T-helper 1 cell treated with Interleukin-12 subunit alpha and Interleukin-12 subunit beta and Interleukin-4 antibody, amounts not matched to agents 30 ng/mL and 1 ng/mL, for 36 hours (primary cell): ENCODE measurements at regions not wholly inside any gene's neighbourhood (a gene's known extent, or its start where the extent isn't known, plus 50 kb on each side); places are given as distances from the start of the nearest gene placed in this dataset.

ENCODE experiments used
- intact Hi-C: fragments of 100-400 bp; cut with micrococcal nuclease; formaldehyde crosslinking; loops from one replicate; pipeline ENCODE4 v1.15.1; 2024

DNA sequence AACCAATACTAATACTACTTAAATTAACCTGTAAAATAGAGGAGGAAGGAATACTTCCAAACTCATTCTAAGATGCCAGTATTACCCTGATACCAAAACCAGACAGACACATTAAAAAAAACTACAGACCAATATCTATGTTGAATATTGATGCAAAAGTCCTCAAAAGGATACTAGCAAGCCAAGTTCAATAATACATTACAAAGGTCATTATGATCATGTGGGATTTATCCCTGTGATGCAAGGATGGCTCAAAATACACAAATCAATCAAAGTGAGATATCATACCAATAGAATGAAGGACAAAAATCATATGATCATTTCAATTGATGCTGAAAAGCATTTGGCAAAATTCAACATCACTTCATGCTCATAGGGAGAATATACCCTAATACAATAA lies 97.2 kb upstream of the ATXN7L3B start:
- intact Hi-C loops, result no loop called here

DNA sequence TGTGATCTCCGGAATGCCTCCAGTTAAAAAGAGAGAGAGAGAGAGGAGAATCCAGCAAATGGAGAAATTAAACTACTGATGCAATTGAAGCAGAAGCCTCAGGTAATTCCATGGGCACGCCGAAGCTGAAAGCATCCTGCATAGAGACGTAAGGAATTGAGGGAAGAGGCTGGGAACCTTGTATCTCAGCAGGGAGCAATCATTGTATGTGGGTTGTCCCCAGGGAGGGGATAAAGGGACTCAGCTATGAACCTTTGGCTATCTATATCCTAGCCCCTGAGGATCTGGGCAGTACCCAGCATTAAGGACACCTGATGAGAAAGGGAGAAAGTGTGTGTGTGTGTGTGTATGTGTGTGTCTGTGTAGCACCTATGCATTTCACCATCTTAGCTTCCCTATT lies 95.8 kb upstream of the ATXN7L3B start:
- intact Hi-C loops, result no loop called here

DNA sequence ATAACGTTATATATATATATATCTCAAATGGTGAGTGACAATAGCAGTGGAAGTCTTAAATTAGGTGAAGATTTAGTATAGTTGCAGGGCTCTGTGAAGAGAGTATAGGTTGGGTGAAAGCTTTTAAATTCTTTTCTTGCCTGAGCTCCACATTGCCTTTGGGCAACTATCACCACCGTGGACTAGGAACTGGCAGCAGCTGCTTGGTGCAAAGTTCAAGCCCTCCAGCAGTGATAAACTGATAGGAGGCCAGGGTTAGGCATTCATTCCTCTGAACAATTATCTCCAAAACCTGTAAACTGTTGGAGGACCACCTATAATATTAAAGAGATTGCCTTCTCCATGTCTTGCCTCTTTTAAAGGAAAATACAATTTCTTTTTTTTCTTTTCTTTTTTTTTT lies 91.2 kb upstream of the ATXN7L3B start:
- intact Hi-C loops, result no loop called here

DNA sequence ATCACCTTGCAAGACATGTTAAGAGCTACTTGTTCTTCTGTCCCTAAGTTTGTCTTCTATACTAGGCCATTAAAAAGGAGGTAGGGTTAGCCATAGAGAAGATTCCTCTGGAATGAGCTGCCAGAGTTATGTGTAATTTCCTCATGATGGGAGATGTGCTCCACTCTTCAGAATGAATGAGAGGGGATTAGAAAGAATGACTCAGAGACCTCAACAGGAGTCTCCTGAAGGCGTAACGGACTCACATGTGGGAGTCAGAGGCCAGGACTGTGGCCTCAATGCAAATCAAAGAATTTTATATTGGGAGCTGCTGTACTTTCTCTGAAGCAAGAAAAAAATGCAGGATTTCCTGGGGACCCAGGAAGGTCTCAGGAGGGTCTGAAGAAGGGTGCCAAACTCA lies 87.8 kb upstream of the ATXN7L3B start:
- intact Hi-C loops, result no loop called here

DNA sequence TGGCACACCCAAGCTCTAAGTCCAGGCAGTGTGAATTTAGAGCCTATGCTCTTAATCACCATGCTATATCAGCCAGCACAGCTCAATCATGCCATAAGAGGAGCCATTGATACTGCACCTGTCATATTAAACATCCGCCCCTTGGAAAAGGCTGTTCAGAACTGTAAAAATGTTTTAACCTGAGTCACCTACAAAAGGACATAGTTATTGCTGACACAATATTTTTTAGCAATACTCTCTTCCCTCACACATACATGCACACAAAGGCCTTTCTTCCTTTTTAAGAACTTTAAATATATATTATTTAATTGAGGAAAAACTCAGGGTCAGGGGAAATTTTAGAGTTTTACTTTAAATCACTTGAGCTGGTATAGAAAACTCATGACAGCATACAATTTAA lies 83.5 kb upstream of the ATXN7L3B start:
- intact Hi-C loops, result no loop called here

DNA sequence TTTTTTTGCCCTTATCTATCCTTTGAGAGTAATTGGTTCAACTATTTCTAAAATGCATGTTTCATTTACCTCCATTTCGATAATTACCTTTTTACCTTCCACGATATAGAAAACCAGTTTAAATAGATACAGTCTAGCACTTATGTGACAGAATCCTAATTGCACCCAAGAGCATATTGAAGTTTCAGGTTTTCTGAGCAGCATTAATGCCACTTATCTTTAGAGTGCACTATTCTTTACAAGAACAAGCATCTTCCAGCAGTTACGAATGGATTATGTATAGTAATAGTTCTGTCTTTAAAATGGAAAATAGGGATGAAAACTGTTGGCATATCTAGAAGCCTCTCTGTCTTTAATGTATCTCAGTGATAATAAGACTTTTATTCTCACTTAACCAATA lies 82.2 kb upstream of the ATXN7L3B start:
- intact Hi-C loops, result no loop called here

DNA sequence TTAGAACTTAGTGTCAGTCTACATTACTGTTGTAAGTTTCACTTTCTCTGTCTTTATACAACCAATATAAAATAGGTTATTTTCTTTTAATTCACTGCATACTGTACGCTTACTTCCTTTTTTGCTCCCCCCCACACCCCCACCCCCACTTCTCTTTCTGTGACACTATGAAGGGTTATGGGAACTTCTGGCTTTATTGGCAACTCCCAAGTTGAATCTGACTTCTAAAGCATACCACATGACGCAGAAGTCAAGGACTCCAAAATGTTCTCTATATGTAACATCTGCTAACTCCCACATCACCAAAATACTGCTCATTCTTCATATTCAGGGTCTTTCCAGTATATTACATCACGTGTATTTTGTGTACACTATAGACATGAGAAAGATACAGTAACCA lies 81.2 kb upstream of the ATXN7L3B start:
- intact Hi-C loops, result no loop called here

DNA sequence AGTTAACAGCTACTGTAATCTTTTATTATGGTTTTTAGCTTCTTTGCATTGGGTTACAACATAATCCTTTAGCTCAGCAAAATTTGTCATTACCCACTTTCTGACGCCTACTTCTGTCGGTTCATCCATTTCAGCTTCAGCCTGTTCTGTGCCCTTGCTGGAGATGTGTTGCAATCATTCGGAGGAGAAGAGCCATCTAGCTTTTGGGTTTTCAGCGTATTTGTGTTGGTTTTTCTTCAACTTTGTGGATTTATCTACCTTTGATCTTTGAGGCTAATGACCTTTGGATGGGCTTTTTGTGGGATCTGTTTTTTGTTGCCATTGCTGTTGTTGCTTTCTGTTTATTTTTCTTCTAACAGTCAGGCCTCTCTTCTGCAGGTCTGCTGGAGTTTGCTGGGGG lies 69.2 kb upstream of the ATXN7L3B start:
- intact Hi-C loops, result no loop called here

DNA sequence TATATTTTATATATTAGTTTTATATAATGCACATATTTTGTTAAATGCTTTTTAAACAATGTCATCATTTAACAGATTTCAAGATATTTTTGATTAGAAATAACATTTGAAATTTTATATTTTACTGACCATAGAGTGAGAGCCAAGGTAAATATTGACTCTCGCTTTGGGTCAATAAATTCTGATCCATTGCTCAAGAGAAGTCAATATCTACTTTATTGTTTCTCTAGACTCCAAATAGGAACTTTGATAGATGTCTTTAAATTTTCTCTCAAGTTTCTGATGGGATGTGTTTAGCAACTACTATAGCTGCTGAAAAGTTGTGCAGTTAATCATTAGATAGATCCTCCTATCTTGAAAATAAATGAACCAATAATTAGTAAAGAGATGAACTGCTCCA lies 61.4 kb upstream of the ATXN7L3B start:
- intact Hi-C loops, result no loop called here

DNA sequence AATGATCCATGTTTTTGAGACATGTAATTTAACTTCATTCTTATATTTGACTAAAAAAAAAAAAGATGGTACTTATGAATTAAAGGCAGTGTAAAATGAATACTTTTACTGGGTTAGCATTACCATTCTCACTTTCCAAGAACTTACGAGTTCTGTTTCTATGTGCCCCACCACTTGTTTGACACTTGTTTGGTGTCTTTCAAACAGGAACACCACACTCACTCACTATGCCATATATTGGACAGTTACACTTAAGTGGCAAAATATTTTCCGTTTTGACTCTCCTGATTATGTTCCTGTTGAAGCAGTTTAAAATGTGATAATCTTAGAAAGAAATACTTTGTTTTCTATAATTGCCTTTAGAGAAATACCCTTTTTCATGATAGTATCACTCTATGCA lies 56.6 kb upstream of the ATXN7L3B start:
- intact Hi-C loops, result no loop called here

DNA sequence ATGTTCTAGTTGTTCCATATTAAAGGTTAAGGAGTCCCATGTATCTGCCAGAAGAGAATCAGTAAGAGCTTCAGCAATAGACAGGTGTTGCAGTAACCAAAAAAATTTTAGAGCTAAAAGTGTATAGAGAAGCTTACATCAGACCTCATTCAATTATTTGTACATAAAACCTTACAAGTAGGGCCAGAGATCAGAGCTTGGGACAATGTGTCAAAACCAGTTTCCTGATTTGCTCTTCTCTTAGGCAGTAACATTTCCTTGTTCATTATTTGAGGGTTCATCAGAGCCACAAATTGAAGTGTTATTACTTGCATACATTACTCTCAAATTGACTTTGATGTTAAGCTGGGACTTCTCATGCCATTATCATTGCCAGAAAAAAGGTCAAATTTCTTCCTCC lies 55.5 kb upstream of the ATXN7L3B start:
- intact Hi-C loops, result no loop called here

DNA sequence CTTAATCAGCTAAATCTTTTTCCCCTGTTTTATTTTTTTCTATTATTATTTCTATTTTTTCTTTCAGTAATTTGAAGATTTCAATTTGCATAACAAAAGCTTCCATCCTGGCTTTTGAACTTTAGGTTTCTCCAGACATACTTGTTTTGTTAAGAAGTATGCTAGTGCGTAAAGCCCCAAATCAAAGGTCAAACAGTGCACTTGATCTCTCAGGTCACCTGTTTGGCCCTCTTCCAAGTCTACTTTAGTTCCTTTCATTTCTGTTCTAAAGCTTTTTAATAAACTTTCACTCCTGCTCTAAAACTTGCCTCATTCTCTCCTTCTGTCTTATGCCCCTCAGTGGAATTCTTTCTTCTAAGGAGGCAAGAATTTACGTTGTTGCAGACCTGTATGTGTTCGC lies 54.6 kb upstream of the ATXN7L3B start:
- intact Hi-C loops, result no loop called here
